Adrenal gland (tissue), 9 donors: ENCODE measurements at regions not wholly inside any gene's neighbourhood (a gene's known extent, or its start where the extent isn't known, plus 50 kb on each side); places are given as distances from the start of the nearest gene placed in this dataset.

ENCODE experiments used
- DNase-seq, 7 donors: peaks; one replicate each; pipeline ENCODE4 v3.0.0-alpha.2; 2019 to 2020
- H3K27ac ChIP-seq, 5 donors: fragments of 200-600 bp; sonication (generic) in 4 of 5; 1 replicate in 3 of 5; 2 replicates in 2 of 5; pipeline versions ENCODE4 v1.5.1 to v1.8.0; 2016 to 2020; ENCODE audit warnings: mild to moderate bottlenecking in 1 of 5
- H3K27me3 ChIP-seq: fragments of 200-600 bp; 2 replicates; pipeline ENCODE4 v1.8.0; 2021
- H3K36me3 ChIP-seq, 2 donors: fragments of 200-600 bp; replicated peaks in 1 of 2; 1 replicate in 1 of 2; 2 replicates in 1 of 2; pipeline versions ENCODE4 v1.5.1 to v1.8.0; 2018 to 2022
- H3K4me1 ChIP-seq, 2 donors: fragments of 200-600 bp; replicated peaks in 1 of 2; 1 replicate in 1 of 2; 2 replicates in 1 of 2; pipeline versions ENCODE4 v1.5.1 to v1.8.0; 2018 to 2021
- H3K4me3 ChIP-seq, 4 donors: fragments of 200-600 bp; sonication (generic) in 3 of 4; one replicate each; pipeline ENCODE4 v1.5.1; 2016 to 2018
- H3K9me3 ChIP-seq, 3 donors: fragments of 200-600 bp; sonication (generic) in 1 of 3; replicated peaks in 1 of 3; 1 replicate in 2 of 3; 2 replicates in 1 of 3; pipeline versions ENCODE4 v1.5.1 to v1.8.0; 2016 to 2021
- CTCF ChIP-seq, 6 experiments: fragments of 450-650 bp in 4 of 6; fragments of 200-600 bp in 2 of 6; sonication (generic) in 1 of 6; IDR thresholded peaks; 1 replicate in 5 of 6; 2 replicates in 1 of 6; pipeline versions ENCODE4 v1.5.1 to v1.8.0; 2016 to 2021; ENCODE audit warnings: antibody characterized with exemption in 6 of 6, mild to moderate bottlenecking in 2 of 6, moderate library complexity in 1 of 6
- POLR2A ChIP-seq, 2 donors: fragments of 450-650 bp; IDR thresholded peaks; one replicate each; pipeline ENCODE4 v1.6.1; 2017; ENCODE audit warnings: antibody characterized with exemption in 2 of 2, mild to moderate bottlenecking in 2 of 2, moderate library complexity in 1 of 2
- WGBS, 4 donors: extraction: QIAGEN DNeasy Blood & Tissue Kit in 2 of 4; methylation state at CpG; one replicate each; pipeline versions ENCODE4 v1.1.5 to v1.1.7; 2013 to 2017; 5-methylcytosine and 5-hydroxymethylcytosine counted together
- intact Hi-C, 2 donors: fragments of 100-400 bp; cut with DNase I; formaldehyde crosslinking; loops; one replicate each; pipeline versions ENCODE4 v1.14.1 to v1.15.0; 2022 to 2023
- donor health status: healthy with polysubstance abuse.
- donor health status: Bipolar disorder and iron deficiency.
- donor health status: DM: yes; HTN: yes; CAD: no.
- donor health status: DM: no; HTN: no; CAD: no.
- donor health status: DM: no; HTN: no; CAD: no.

GRCh38 chr11:133718831-133719230 is 126.5 kb downstream of the SPATA19 start:
- H3K27ac ChIP-seq = no peak overlapping the region
- 82 to 89% (median 86%) methylated on average over 5 of the region's 5 CpGs for WGBS, 4 donors
- H3K36me3 ChIP-seq = no peaks in the 10 kb centered on the region
- TF ChIP-seq POLR2A (IDR thresholded peaks at IDR 0.05) (no peak), CTCF (IDR thresholded peaks at IDR 0.05) (no peak)
- no peak overlapping the region for H3K4me3 ChIP-seq
- no peaks in the 10 kb centered on the region for H3K9me3 ChIP-seq
- DNase-seq = no peak
- H3K4me1 ChIP-seq = no peaks in the 10 kb centered on the region
- intact Hi-C loops = no loop called here
- no peaks in the 10 kb centered on the region for H3K27me3 ChIP-seq

GRCh38 chr11:133718238-133718637 is 127.1 kb downstream of the SPATA19 start:
- H3K4me1 ChIP-seq = no peaks in the 10 kb centered on the region
- no peak for DNase-seq
- 62 to 70% (median 65%) methylated on average over 6 to 7 of the region's 7 CpGs for WGBS, 4 donors
- H3K36me3 ChIP-seq = no peaks in the 10 kb centered on the region
- H3K27me3 ChIP-seq = no peaks in the 10 kb centered on the region
- intact Hi-C loops = no loop called here
- H3K4me3 ChIP-seq = no peak overlapping the region
- H3K9me3 ChIP-seq = no peaks in the 10 kb centered on the region
- H3K27ac ChIP-seq = no peak overlapping the region
- TF ChIP-seq CTCF (IDR thresholded peaks at IDR 0.05) = no peak
- no peak for TF ChIP-seq POLR2A (IDR thresholded peaks at IDR 0.05)

DNA sequence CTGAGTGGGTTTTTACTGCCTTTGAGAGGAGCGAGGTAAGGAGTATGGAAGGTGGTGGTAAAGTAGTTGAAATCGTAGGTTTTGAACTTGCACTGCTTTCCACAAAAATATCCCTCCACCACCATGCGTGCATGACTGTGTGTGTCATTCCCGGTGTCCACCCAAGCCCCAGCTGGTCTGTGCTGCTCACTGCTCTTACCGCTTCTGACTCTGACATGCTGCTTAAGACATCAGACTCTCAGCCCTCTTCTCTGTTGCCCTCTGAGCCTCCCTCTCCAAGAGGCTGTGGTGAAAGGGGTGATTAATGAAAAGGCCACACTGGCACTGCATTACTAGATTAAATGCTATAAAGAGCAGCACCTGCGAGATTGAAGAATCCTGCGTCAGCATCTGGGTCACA is 128.7 kb downstream of the SPATA19 start:
- no peak overlapping the region for H3K27ac ChIP-seq
- no peak for DNase-seq
- H3K27me3 ChIP-seq = no peaks in the 10 kb centered on the region
- 81 to 90% (median 86%) methylated on average over 7 of the region's 7 CpGs for WGBS, 4 donors
- no peaks in the 10 kb centered on the region for H3K36me3 ChIP-seq
- no peaks in the 10 kb centered on the region for H3K4me1 ChIP-seq
- H3K4me3 ChIP-seq = no peak overlapping the region
- intact Hi-C loops = no loop called here
- H3K9me3 ChIP-seq = no peaks in the 10 kb centered on the region
- TF ChIP-seq POLR2A (IDR thresholded peaks at IDR 0.05) (no peak), CTCF (IDR thresholded peaks at IDR 0.05) (no peak)

- no peak for DNase-seq
- Histone ChIP-seq H3K4me1 (no peaks in the 10 kb centered on the region), H3K27ac (no peak overlapping the region), H3K4me3 (no peak overlapping the region), H3K9me3 (no peaks in the 10 kb centered on the region), H3K27me3 (no peaks in the 10 kb centered on the region), H3K36me3 (no peaks in the 10 kb centered on the region)
- 71 to 76% (median 75%) methylated on average over 3 to 7 of the region's 7 CpGs for WGBS, 4 donors
- intact Hi-C loops = no loop called here
- TF ChIP-seq POLR2A (IDR thresholded peaks at IDR 0.05) (no peak), CTCF (IDR thresholded peaks at IDR 0.05) (no peak)
Measured at GRCh38 chr11:133715602-133716001, 129.7 kb downstream of the SPATA19 start.
